Esophagus muscularis mucosa (tissue), 4 donors: ENCODE measurements at regions not wholly inside any gene's neighbourhood (a gene's known extent, or its start where the extent isn't known, plus 50 kb on each side); places are given as distances from the start of the nearest gene placed in this dataset.

ENCODE experiments used
- DNase-seq: peaks from one replicate; pipeline ENCODE4 v3.0.0-alpha.2; 2017; ENCODE audit errors: extremely low spot score
- H3K27ac ChIP-seq, 4 donors: fragments of 200-600 bp; sonication (generic); replicated peaks in 1 of 4; 1 replicate in 3 of 4; 2 replicates in 1 of 4; pipeline ENCODE4 v1.5.1; 2016 to 2019; ENCODE audit warnings: mild to moderate bottlenecking in 1 of 4
- H3K27me3 ChIP-seq, 4 donors: fragments of 200-600 bp; sonication (generic); one replicate each; pipeline versions ENCODE4 v1.5.1 to v1.6.0; 2016 to 2019
- H3K36me3 ChIP-seq, 4 donors: fragments of 200-600 bp; sonication (generic); one replicate each; pipeline ENCODE4 v1.5.1; 2016 to 2019
- H3K4me1 ChIP-seq, 4 donors: fragments of 200-600 bp; sonication (generic); one replicate each; pipeline ENCODE4 v1.5.1; 2016 to 2019
- H3K4me3 ChIP-seq, 4 donors: fragments of 200-600 bp; sonication (generic); 1 replicate in 2 of 4; 2 replicates in 2 of 4; pipeline ENCODE4 v1.5.1; 2016 to 2019; ENCODE audit warnings: mild to moderate bottlenecking in 4 of 4, moderate library complexity in 1 of 4
- H3K9me3 ChIP-seq, 4 donors: fragments of 200-600 bp; sonication (generic); 1 replicate in 3 of 4; 2 replicates in 1 of 4; pipeline ENCODE4 v1.5.1; 2016 to 2019
- CTCF ChIP-seq, 3 experiments: fragments of 200-600 bp in 2 of 3; fragments of 450-650 bp in 1 of 3; sonication (generic) in 2 of 3; IDR thresholded peaks; one replicate each; pipeline ENCODE4 v1.5.1; 2017 to 2019; ENCODE audit warnings: antibody characterized with exemption in 3 of 3, mild to moderate bottlenecking in 2 of 3, moderate library complexity in 1 of 3
- EP300 ChIP-seq: sonication (generic); formaldehyde crosslinking; IDR thresholded peaks from one replicate; pipeline ENCODE4 v1.6.1; 2017; ENCODE audit warnings: antibody characterized with exemption
- POLR2A ChIP-seq: fragments of 450-650 bp; IDR thresholded peaks from one replicate; pipeline ENCODE4 v1.6.1; 2017; ENCODE audit warnings: antibody characterized with exemption, moderate library complexity, mild to moderate bottlenecking, low read depth
- POLR2AphosphoS5 ChIP-seq, 2 donors: sonication (generic); formaldehyde crosslinking; IDR thresholded peaks; one replicate each; pipeline ENCODE4 v1.6.1; 2017; ENCODE audit warnings: antibody characterized with exemption in 2 of 2
- WGBS: methylation state at CpG from one replicate; pipeline ENCODE4 v1.1.5; 2018; 5-methylcytosine and 5-hydroxymethylcytosine counted together
- intact Hi-C: fragments of 100-400 bp; cut with DNase I; formaldehyde crosslinking; loops from one replicate; pipeline ENCODE4 v1.15.1; 2023

GRCh38 chr2:156079845-156080244, 252.7 kb downstream of the NR4A2 start:
- Histone ChIP-seq H3K36me3 (no peaks in the 10 kb centered on the region), H3K27ac (no peak overlapping the region), H3K4me3 (no peak overlapping the region), H3K9me3 (peaks cover 0 to 7% (median 2%) of the 10 kb centered on the region in 4 donors), H3K27me3 (no peaks in the 10 kb centered on the region), H3K4me1 (peaks cover 0 to 5% (median 0%) of the 10 kb centered on the region in 4 donors)
- 75% methylated on average over 2 of the region's 2 CpGs for WGBS
- TF ChIP-seq POLR2AphosphoS5 (IDR thresholded peaks at IDR 0.05) (no peak), EP300 (no peak), POLR2A (no peak), CTCF (IDR thresholded peaks at IDR 0.05) (no peak)
- DNase-seq: no peak
- intact Hi-C loops: no loop called here

- no peak for TF ChIP-seq EP300
- no peak for TF ChIP-seq POLR2A
- no peak for TF ChIP-seq POLR2AphosphoS5 (IDR thresholded peaks at IDR 0.05)
- WGBS: 41% methylated on average over 1 of the region's 1 CpG
- Histone ChIP-seq H3K9me3 (peaks cover 0 to 7% (median 2%) of the 10 kb centered on the region in 4 donors), H3K27me3 (no peaks in the 10 kb centered on the region), H3K4me3 (no peak overlapping the region), H3K4me1 (no peaks in the 10 kb centered on the region), H3K27ac (no peak overlapping the region), H3K36me3 (no peaks in the 10 kb centered on the region)
- intact Hi-C loops: no loop called here
- DNase-seq: no peak
These were observed 255.3 kb downstream of the NR4A2 start for GRCh38 chr2:156077041-156077742.

DNA sequence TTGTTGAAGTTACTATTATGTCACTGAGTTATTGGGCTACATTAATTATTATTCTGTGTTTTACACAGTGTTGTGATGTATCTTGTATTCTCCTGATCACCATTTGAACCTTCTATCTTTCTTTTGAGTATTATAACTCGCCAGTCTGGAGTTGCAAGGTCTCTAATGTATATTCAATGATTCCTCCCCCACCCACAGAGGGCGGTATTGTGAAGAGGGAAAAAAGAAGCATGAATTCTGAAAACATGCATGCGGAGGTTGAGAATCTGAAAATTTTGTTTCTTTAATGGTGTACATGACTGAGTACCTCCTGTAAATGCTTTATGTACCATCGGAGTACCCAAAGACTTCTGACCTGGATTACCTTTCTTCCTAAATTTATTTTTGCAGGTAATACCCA, 266.6 kb downstream of the NR4A2 start:
- TF ChIP-seq POLR2A: no peak
- no peak for TF ChIP-seq EP300
- TF ChIP-seq POLR2AphosphoS5 (IDR thresholded peaks at IDR 0.05): no peak
- TF ChIP-seq CTCF (IDR thresholded peaks at IDR 0.05): no peak
- H3K4me3 ChIP-seq: no peak overlapping the region
- intact Hi-C loops: no loop called here
- no peaks in the 10 kb centered on the region for H3K4me1 ChIP-seq
- no peaks in the 10 kb centered on the region for H3K9me3 ChIP-seq
- H3K27me3 ChIP-seq: no peaks in the 10 kb centered on the region
- no peak for DNase-seq
- no peak overlapping the region for H3K27ac ChIP-seq
- no peaks in the 10 kb centered on the region for H3K36me3 ChIP-seq
- 90% methylated on average over 4 of the region's 4 CpGs for whole genome bisulfite sequencing

DNA sequence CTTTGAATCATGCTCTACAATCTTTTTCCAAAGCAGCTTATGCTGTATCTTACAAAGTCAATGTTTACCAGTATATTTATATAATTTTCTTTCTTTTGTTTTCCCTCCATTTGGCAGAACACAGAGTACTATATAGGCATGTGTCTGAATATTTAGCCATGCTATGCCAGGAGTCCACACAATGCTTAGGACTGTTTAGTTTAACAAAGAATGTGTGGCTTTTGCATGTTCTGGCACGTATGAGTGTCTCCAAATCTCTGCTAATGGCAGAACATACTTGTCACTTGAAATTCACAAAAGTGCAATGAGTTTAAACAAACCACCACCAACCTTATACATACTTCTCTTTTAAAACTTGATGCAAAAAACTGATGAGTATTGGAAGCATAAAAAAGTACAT, 268.0 kb downstream of the NR4A2 start:
- no peak overlapping the region for H3K4me3 ChIP-seq
- no peak for TF ChIP-seq CTCF (IDR thresholded peaks at IDR 0.05)
- no peak for TF ChIP-seq POLR2AphosphoS5 (IDR thresholded peaks at IDR 0.05)
- TF ChIP-seq EP300: no peak
- TF ChIP-seq POLR2A: no peak
- no peaks in the 10 kb centered on the region for H3K4me1 ChIP-seq
- DNase-seq: no peak
- H3K36me3 ChIP-seq: no peaks in the 10 kb centered on the region
- intact Hi-C loops: no loop called here
- WGBS: 36% methylated on average over 1 of the region's 1 CpG
- no peaks in the 10 kb centered on the region for H3K27me3 ChIP-seq
- no peaks in the 10 kb centered on the region for H3K9me3 ChIP-seq
- no peak overlapping the region for H3K27ac ChIP-seq

- H3K4me3 ChIP-seq: no peak overlapping the region
- no peaks in the 10 kb centered on the region for H3K36me3 ChIP-seq
- no peaks in the 10 kb centered on the region for H3K4me1 ChIP-seq
- H3K9me3 ChIP-seq: no peaks in the 10 kb centered on the region
- no peak overlapping the region for H3K27ac ChIP-seq
- H3K27me3 ChIP-seq: no peaks in the 10 kb centered on the region
- 84% methylated on average over 1 of the region's 1 CpG for whole genome bisulfite sequencing
- no peak for DNase-seq
- no peak for TF ChIP-seq CTCF (IDR thresholded peaks at IDR 0.05)
- no peak for TF ChIP-seq EP300
- no peak for TF ChIP-seq POLR2AphosphoS5 (IDR thresholded peaks at IDR 0.05)
- TF ChIP-seq POLR2A: no peak
- intact Hi-C loops: no loop called here
These were observed 274.9 kb downstream of the NR4A2 start for GRCh38 chr2:156057647-156058046.
